SH-SY5Y (cell line): ENCODE measurements at regions not wholly inside any gene's neighbourhood (a gene's known extent, or its start where the extent isn't known, plus 50 kb on each side); places are given as distances from the start of the nearest gene placed in this dataset.

Experiments
- GATA2 ChIP-seq: IDR thresholded peaks from 2 replicates; pipeline ENCODE4 v1.6.1; 2011; ENCODE audit warnings: mild to moderate bottlenecking, low read depth, low read length
- GATA3 ChIP-seq: IDR thresholded peaks from 2 replicates; pipeline ENCODE4 v1.6.1; 2011; ENCODE audit warnings: low read depth, mild to moderate bottlenecking, low read length, moderate library complexity

DNA sequence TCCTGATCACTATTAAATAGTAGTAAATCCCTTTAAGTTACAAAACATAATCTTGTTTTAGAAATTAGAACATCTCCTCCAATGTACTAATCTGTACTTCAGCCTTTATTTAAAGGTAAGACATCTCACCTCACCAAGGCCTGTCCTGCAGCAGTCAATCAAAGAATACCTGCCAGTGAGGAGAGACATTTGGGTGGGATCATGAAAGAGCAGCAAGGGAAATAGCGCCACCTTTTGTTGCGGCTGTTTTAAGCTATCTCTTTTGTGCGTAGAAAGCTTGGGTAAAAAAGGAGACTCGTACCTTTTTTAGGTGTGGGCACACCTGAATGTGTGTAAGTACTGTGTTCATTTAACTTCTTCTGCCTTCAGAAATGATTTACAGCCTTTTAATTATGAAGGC, 117.8 kb upstream of the TMTC1 start:
- no peak for TF ChIP-seq GATA3
- TF ChIP-seq GATA2, result no peak

- TF ChIP-seq GATA3 (no peak), GATA2 (no peak)
Measured at GRCh38 chr12:29899212-29899931, 115.6 kb upstream of the TMTC1 start.

DNA sequence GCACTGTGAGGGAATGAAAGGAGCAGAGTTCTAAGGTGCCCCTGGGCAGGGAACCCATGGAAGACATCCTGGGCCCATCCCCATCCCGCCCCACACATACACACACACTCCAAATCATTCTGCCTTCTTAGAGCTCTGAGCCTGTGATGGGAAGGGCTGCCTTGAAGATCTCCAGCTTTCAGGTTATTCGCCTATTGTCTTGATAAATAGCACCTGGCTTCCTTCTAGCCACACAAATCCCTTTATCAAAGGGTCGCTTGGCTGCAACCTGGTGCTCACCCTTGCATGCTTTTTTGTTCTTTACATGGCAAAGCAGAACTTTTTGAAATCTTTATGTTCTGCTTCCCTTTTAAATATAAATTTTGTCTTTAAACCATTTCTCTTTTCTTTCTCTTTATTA, 112.2 kb upstream of the TMTC1 start:
- no peak for TF ChIP-seq GATA3
- TF ChIP-seq GATA2, result no peak

GRCh38 chr12:29893002-29893401, 109.3 kb upstream of the TMTC1 start:
- TF ChIP-seq GATA2 (no peak), GATA3 (no peak)

DNA sequence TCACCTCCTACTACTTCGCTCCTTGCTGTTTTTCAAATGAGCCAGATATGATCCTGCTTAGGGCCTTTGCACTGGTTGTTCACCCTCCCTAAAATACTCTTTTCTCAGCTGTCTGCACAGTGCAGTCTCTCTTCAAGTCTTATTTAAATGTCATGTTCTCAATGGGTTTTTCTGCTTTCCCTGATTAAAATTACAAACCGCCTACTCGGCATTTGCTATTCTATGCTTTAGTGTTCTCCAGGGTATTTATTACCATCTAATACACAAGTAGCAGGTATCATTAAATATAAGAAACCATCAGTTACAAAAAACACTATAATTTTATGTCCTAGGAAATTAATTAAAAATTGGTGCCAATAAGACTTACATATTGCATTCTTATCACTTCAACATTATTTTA, 108.0 kb upstream of the TMTC1 start:
- TF ChIP-seq GATA3, result no peak
- no peak for TF ChIP-seq GATA2

DNA sequence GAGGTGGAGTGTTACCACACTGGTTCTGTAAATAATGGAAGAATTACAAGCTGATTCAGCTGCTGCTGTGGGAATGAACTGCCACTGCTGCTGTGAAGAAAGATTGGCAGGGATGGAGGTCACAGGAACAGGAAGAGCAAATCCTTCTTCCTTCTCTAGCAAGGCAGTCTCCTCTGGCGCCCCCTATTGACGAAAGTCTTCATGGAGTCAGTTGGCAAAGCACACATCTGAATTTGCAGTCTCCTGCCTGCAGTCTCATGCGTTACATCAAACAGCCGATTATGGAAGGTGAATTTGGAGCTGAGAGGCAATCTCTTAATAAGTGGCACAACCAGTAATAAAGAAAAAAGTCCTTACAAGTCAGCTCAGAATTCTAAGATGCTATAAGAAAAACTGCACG, 106.0 kb upstream of the TMTC1 start:
- TF ChIP-seq GATA2 (no peak), GATA3 (no peak)

DNA sequence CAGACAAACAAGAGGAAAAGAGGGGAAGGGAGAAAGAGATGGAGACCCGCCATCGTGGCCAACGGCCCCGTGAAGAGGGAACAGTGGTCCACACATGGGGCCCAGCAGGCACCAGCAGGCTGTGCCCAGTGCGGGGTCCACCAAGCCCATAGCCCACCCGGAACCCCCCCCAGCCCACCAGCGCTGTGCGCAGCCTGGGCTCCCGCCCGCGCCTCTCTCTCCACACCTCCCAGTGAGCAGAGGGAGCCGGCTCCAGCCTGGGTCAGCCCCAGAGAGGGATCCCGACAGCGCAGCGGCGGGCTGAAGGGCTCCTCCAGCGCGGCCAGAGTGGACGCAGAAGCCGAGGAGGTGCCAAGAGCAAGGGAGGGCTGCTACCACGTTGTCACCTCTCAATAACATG, 105.0 kb upstream of the TMTC1 start:
- no peak for TF ChIP-seq GATA3
- TF ChIP-seq GATA2, result no peak

- TF ChIP-seq GATA2 (no peak), GATA3 (no peak)
Measured at GRCh38 chr12:29883941-29884554, 100.3 kb upstream of the TMTC1 start.

DNA sequence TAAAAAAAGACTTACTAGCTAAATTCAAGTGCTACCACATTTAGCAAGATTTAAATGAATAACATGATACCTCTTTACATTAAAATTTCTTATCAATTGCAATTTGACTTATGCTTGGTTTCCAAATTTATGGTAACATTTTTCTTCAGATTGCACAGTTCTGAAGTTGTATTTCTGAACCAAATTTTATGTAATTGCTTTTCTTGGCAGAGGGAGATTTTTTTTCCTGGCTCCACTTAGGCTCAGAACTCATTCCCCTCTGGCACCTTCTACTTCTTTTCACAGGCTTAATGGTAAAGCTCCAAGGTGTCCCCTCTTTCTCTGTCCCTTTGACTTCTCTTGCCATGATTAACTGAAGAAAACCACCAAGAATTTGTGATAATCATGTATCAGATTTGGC, 99.8 kb upstream of the TMTC1 start:
- no peak for TF ChIP-seq GATA3
- TF ChIP-seq GATA2, result no peak

DNA sequence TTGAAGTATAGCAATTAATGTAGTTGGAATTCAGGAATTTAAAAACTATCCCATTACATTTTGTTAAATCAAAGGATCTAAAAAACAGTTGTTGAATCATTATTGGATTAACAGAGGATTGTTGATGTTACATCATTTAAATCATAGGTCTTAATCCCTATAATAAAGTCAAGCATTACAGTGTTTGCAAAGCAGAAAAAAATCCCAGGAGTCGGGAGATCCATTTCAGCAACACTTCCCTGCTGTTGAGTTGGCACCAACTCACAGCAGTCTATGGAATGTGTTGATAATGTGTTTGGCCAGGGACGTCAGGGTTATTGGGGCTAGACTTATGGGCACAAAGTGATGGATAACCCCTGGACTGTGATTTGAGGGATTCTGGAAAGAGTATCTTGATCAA, 99.1 kb upstream of the TMTC1 start:
- TF ChIP-seq GATA3, result no peak
- TF ChIP-seq GATA2, result no peak

- TF ChIP-seq GATA2 (no peak), GATA3 (no peak)
Measured at GRCh38 chr12:29880987-29881386, 97.2 kb upstream of the TMTC1 start.

GRCh38 chr12:29879606-29880308, 96.0 kb upstream of the TMTC1 start:
- TF ChIP-seq GATA2 (no peak), GATA3 (no peak)

DNA sequence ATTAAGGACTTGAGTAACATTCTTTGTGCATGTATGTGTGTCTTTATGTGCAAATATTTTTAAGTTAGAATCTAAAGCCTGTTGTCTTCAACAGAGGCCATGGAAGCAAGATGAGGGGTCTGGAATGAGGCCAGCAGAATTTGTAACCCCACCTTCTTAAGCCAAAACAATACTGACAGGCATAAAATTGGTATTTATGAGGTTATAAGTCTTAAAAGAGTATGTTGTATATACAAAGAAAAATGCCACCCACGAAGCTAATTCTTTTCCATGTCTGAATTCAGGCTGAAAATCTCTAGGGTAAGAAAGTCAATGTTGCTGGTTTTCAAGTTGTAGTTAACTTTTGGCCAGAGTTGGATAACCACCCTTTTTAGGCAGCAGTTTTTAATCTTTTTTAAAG, 86.2 kb upstream of the TMTC1 start:
- TF ChIP-seq GATA3, result no peak

DNA sequence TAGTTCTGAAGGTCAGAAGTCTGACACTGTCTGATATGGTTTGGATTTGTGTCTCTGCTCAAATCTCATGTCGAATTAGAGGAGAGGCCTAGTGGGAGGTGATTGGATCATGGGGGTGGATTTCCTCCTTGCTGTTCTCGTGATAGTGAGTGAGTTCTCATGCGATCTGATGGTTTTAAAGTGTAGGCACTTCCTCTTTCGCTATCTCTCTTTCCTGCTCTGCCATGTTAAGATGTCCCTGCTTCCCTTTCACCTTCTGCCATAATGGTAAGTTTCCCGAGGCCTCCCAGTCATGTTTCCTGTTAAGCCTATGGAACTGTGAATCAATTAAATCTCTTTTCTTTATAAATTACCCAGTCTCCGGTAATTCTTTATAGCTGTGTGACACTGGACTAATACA, 84.1 kb upstream of the TMTC1 start:
- TF ChIP-seq GATA3 (no peak), GATA2 (no peak)

DNA sequence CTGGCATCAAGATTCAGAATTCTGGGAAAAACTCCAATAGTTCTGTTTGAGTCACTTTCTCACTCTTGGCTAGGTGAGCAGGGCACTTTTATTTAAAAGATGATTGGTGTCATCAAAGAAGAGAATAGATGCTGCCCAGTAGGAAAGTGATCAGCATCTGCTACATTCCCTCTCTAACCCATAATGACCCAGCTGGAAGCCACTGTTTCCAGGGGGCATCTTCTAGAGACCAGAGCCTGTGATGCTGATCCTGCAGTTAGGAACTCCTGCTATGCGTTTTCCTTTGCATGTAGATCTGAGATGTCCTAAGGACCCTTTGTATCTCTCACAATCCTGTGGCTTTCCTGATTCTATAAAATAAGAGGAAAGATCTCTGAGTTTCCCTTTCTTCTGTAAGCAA, 79.9 kb upstream of the TMTC1 start:
- no peak for TF ChIP-seq GATA2
- TF ChIP-seq GATA3, result no peak

DNA sequence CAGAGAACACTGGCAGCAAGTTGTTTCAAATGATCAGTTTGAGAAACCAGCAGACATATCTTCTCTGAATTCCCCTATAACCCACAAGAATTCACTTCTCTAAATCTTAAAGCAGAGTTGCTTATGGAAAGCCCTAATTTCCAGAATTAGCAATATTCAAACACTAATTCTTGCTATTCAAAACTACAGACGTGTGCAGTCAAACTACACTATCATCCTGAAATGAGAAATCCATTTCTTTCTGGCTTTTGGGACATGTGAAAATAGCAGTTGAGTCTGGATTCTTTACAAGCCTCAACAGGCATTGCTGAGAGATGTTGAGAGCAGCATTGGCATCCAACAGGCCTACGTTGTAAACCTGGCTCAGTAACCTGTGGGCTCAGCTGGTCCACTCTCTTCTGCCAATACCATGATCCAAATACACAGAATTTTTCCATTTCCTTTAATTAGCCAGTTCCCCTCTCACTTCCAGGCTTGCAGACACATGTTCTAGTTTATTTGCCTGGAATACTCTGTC, 74.6 kb upstream of the TMTC1 start:
- TF ChIP-seq GATA3, result no peak
- no peak for TF ChIP-seq GATA2
